GM18951 (cell line): ENCODE measurements at regions not wholly inside any gene's neighbourhood (a gene's known extent, or its start where the extent isn't known, plus 50 kb on each side); places are given as distances from the start of the nearest gene placed in this dataset.

Source experiments
- POLR2A ChIP-seq: IDR thresholded peaks from 4 replicates; pipeline ENCODE4 v1.6.1; 2011; ENCODE audit warnings: mild to moderate bottlenecking; ENCODE audit not compliant: insufficient read length, insufficient read depth; ENCODE audit errors: extremely low read depth
- in situ Hi-C: fragments of 300-500 bp; cut with MboI; formaldehyde crosslinking; loops from one replicate; pipeline ENCODE4 v1.12.0; 2022; ENCODE audit warnings: low sequenced_read_pairs, mixed read lengths, inconsistent platforms; ENCODE audit not compliant: unreplicated experiment

DNA sequence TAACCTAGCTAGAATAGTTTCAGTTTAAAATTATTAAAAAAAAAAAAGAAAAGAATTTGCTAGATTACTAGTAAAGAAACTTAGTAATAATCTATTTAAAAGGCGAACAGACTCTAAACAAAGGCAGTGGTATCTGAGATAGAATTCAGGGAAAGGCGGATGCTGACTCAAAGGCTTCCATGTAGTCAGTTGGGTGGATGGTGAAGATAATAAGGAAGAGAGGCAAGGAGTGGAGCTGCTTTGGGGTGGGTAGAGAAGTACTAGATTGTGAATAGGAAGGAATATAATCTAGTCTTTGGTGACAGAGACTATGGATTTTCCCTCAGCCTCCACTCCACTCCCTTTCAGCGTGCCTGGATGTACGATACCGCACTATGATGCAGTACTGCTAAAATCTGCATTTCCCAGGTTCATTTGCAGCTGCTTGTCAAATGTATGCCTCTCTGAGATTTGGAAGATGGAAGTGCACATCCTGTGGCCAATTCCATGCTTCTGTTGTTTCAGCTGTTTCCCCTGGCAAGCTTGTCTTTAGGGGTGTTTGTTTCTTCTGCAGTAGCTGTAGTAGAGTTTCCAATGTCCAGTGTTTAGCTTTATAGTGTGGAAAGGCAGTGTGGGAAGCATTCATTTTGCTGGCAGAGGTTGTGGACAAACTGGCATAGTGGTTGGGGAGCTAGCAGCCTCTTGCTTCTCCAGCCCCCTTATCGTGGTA, 184.6 kb upstream of the NRIP1 start:
- TF ChIP-seq POLR2A, result no peak
- in situ Hi-C loops, result no loop called here

DNA sequence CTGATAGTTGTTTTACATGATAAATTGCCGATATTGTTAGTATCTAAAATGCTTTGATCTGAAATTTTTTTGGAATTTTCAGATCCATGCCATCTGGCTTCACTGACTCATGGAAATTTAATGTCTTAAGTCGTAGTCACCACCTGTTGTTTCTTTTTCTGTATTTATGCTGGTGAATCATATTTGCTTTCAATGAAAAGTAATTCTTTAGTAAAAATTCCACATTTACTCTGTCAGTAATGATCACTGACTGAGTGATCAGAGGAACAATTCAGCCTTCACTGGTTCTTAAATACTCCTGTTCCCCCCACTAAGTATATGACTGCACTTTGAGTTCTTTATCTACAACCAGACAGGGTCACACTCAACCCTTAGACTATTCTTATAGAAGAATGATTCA, 185.6 kb upstream of the NRIP1 start:
- in situ Hi-C loops, result no loop called here
- TF ChIP-seq POLR2A, result no peak

- in situ Hi-C loops, result no loop called here
- no peak for TF ChIP-seq POLR2A
Measured at GRCh38 chr21:15252431-15252830, 187.6 kb upstream of the NRIP1 start.

DNA sequence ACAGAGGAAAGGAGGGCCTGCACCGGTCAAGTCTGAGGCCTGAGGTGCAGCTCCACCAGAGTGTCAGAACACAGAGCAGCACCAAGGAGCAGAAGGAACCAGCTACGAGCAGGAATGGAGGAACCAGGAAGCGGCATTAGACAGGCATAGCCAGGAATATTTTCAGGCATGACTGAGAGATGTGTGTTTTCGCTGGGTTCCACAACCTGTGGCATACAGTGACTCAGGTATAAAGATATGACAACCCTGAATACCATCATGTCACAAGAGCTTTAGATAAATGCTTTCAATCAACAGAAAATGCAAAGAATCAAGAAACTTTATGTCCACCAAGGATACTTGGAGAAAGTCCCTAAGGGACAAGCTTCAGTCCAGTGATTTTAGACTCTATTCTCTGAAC, 189.3 kb upstream of the NRIP1 start:
- in situ Hi-C loops, result no loop called here
- no peak for TF ChIP-seq POLR2A

GRCh38 chr21:15255261-15255660, 190.5 kb upstream of the NRIP1 start:
- in situ Hi-C loops, result no loop called here
- no peak for TF ChIP-seq POLR2A

GRCh38 chr21:15255763-15256162, 191.0 kb upstream of the NRIP1 start:
- in situ Hi-C loops, result no loop called here
- TF ChIP-seq POLR2A, result no peak

DNA sequence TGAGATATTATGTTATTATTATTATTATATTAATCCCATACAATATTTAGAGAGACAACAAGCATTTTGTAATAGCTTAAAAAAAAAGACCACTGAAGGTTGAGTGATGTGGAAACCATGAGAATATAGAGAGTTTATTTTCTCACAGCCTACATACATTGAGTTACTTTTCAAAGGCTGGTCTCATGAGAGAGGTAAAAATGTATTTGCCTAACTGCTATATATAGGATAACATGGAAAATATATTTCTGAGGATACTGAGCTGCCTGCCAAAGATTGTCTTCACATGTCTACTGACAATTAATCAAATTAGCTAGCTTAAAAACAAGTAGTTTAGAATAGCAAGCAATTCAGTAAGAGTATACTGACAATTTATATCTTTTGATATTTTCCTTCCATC, 192.2 kb upstream of the NRIP1 start:
- in situ Hi-C loops, result no loop called here
- TF ChIP-seq POLR2A, result no peak

DNA sequence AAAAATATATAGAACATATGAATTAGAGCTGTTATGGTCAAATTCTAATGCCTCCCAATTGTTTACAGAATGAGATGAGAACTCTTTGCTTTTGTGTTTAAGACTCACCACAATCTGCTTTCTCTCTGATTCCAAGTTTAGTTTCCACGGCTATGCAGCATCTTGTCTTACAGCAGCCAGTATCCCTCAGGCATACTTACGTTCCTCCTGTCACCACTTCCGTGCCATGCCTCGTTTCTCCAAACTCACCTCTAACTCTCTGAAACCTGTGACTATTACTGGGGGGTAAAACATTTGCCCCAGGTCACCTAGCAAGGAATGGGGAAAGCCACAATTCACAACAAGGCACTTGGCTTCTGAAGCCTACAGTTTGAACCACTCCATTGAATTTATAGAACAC, 192.8 kb upstream of the NRIP1 start:
- TF ChIP-seq POLR2A, result no peak
- in situ Hi-C loops, result no loop called here

- in situ Hi-C loops, result no loop called here
- TF ChIP-seq POLR2A, result no peak
Measured at GRCh38 chr21:15259824-15260223, 195.0 kb upstream of the NRIP1 start.

DNA sequence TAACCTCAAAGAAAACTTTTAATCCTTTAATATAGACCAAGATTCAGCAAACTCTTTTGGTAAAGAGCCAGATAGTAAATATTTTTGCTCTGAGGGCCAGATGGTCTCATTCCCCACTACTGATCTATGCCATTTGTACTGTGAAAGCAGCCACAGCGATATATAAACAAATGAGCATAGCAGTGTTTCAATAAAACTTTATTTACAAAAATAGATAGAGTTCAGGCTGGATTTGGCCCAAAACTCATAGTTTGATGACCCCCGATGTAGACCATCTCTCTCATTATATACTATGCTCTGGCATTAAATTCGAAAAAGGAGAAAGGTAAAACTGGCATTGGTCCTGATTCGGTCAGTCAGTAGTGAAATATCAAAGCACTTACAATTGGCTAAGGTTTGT, 195.8 kb upstream of the NRIP1 start:
- in situ Hi-C loops, result no loop called here
- no peak for TF ChIP-seq POLR2A

GRCh38 chr21:15264084-15264665, 199.4 kb upstream of the NRIP1 start:
- in situ Hi-C loops, result no loop called here
- no peak for TF ChIP-seq POLR2A

DNA sequence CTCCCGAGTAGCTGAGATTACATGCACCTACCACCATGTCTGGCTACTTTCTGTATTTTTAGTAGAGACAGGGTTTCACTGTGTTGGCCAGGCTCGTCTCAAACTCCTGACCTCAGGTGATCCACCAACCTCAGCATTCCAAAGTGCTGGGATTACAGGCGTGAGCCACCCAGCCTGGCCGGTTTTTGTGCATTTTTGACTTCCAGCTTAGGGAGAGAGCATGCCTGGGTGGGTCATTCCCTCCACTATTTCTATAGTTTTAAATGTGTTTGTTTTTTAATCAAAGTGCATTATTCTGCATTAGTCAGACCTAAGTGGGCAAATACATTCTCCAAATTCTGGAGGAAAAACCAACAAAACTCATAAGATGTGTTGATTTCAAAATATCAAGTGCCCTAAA, 207.4 kb upstream of the NRIP1 start:
- no peak for TF ChIP-seq POLR2A
- in situ Hi-C loops, result no loop called here

- TF ChIP-seq POLR2A, result no peak
- in situ Hi-C loops, result no loop called here
Measured at GRCh38 chr21:15272591-15272990, 207.8 kb upstream of the NRIP1 start.

DNA sequence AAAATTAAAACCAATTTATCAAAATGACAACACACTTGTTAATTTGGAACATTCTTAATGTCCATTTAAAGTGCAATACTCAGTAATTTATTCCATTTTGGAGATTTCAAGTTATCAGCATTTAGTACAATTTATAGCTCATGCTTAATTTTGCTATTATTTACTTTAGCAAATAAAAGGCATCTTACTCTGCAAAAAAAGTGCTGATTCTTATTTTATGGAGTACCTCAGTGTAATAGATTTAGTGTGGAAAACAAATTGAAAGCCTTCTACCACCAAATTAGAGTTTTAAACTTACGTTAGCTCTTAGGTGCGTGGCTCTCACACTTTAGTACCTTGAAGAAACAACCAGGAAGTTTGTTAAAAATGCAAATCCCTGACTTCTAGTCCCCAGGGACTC, 208.4 kb upstream of the NRIP1 start:
- TF ChIP-seq POLR2A, result no peak
- in situ Hi-C loops, result no loop called here
